CD14-positive monocyte (primary cell): ENCODE measurements at regions not wholly inside any gene's neighbourhood (a gene's known extent, or its start where the extent isn't known, plus 50 kb on each side); places are given as distances from the start of the nearest gene placed in this dataset.

ENCODE experiments used
- DNase-seq, 3 donors: peaks; one replicate each; pipeline ENCODE4 v3.0.0-alpha.2; 2011 to 2022
- H2AFZ ChIP-seq: 2 replicates; pipeline ENCODE4 v1.6.0; 2012; ENCODE audit warnings: mild to moderate bottlenecking, low read depth, low read length, inconsistent platforms; ENCODE audit not compliant: insufficient read depth, poor library complexity, severe bottlenecking
- H3K27ac ChIP-seq, 2 donors: 1 replicate in 1 of 2; 2 replicates in 1 of 2; pipeline ENCODE4 v1.5.1; 2012 to 2013; ENCODE audit warnings: low read length in 2 of 2, control low read depth in 1 of 2, inconsistent platforms in 1 of 2, low read depth in 1 of 2, mild to moderate bottlenecking in 1 of 2
- H3K27me3 ChIP-seq, 2 donors: one replicate each; pipeline versions ENCODE4 v1.6.0 to v1.6.1; 2011 to 2013; ENCODE audit warnings: low read length in 2 of 2; ENCODE audit not compliant: control insufficient read depth in 2 of 2, insufficient read depth in 2 of 2
- H3K36me3 ChIP-seq, 2 donors: replicated peaks in 1 of 2; 1 replicate in 1 of 2; 2 replicates in 1 of 2; pipeline versions ENCODE4 v1.5.1 to v1.6.1; 2012 to 2013; ENCODE audit warnings: low read length in 2 of 2, control low read depth in 1 of 2, inconsistent platforms in 1 of 2, mild to moderate bottlenecking in 1 of 2; ENCODE audit not compliant: insufficient read depth in 2 of 2, control insufficient read depth in 1 of 2
- H3K4me1 ChIP-seq, 2 donors: 1 replicate in 1 of 2; 2 replicates in 1 of 2; pipeline versions ENCODE4 v1.5.1 to v1.6.1; 2012 to 2013; ENCODE audit warnings: low read length in 2 of 2, control low read depth in 1 of 2, inconsistent platforms in 1 of 2, mild to moderate bottlenecking in 1 of 2, moderate library complexity in 1 of 2; ENCODE audit not compliant: insufficient read depth in 2 of 2, control insufficient read depth in 1 of 2
- H3K4me2 ChIP-seq: replicated peaks from 2 replicates; pipeline ENCODE3; 2012; ENCODE audit warnings: low read length, moderate library complexity, mild to moderate bottlenecking; ENCODE audit not compliant: poor library complexity, severe bottlenecking; ENCODE audit errors: extremely low read depth
- H3K4me3 ChIP-seq, 3 experiments: fragments of 200-600 bp in 1 of 3; sonication (generic) in 1 of 3; replicated peaks in 1 of 3; 1 replicate in 2 of 3; 2 replicates in 1 of 3; pipeline ENCODE4 v1.5.1; 2011 to 2013; ENCODE audit warnings: low read length in 3 of 3, mild to moderate bottlenecking in 3 of 3, control low read depth in 2 of 3, low read depth in 2 of 3, inconsistent platforms in 1 of 3, moderate library complexity in 1 of 3
- H3K79me2 ChIP-seq: 2 replicates; pipeline ENCODE4 v1.6.0; 2012; ENCODE audit warnings: mild to moderate bottlenecking, control low read depth, inconsistent platforms, low read length, moderate library complexity; ENCODE audit not compliant: insufficient read depth
- H3K9ac ChIP-seq: 2 replicates; pipeline ENCODE4 v1.6.0; 2017; ENCODE audit warnings: low read length, mild to moderate bottlenecking; ENCODE audit not compliant: insufficient read depth, poor library complexity, severe bottlenecking
- H3K9me3 ChIP-seq, 2 donors: replicated peaks in 1 of 2; 1 replicate in 1 of 2; 2 replicates in 1 of 2; pipeline versions ENCODE4 v1.5.1 to v1.6.1; 2012 to 2013; ENCODE audit warnings: low read length in 2 of 2, control low read depth in 1 of 2; ENCODE audit not compliant: control insufficient read depth in 1 of 2, insufficient read depth in 1 of 2
- H4K20me1 ChIP-seq: 2 replicates; pipeline ENCODE4 v1.6.0; 2012; ENCODE audit warnings: mild to moderate bottlenecking, low read length, control low read depth, moderate library complexity; ENCODE audit not compliant: insufficient read depth
- H3K27ac Mint-ChIP-seq, 7 donors: one replicate each; pipeline ENCODE4 v1.8.0; 2020; ENCODE audit warnings: mild to moderate bottlenecking in 7 of 7, mixed read lengths in 7 of 7, moderate library complexity in 6 of 7, inconsistent platforms in 2 of 7
- H3K27me3 Mint-ChIP-seq, 3 donors: one replicate each; pipeline ENCODE4 v1.8.0; 2021 to 2022; ENCODE audit warnings: low read depth in 3 of 3, mild to moderate bottlenecking in 3 of 3, mixed read lengths in 3 of 3, moderate library complexity in 3 of 3, inconsistent platforms in 1 of 3
- H3K36me3 Mint-ChIP-seq, 2 donors: one replicate each; pipeline ENCODE4 v1.8.0; 2020; ENCODE audit warnings: mixed read lengths in 2 of 2, inconsistent platforms in 1 of 2, mild to moderate bottlenecking in 1 of 2
- H3K4me1 Mint-ChIP-seq: one replicate; pipeline ENCODE4 v1.8.0; 2020; ENCODE audit warnings: mild to moderate bottlenecking, mixed read lengths
- H3K4me3 Mint-ChIP-seq, 2 donors: one replicate each; pipeline ENCODE4 v1.8.0; 2020; ENCODE audit warnings: mild to moderate bottlenecking in 2 of 2, mixed read lengths in 2 of 2, moderate library complexity in 1 of 2
- H3K9me3 Mint-ChIP-seq, 7 donors: one replicate each; pipeline ENCODE4 v1.8.0; 2020 to 2022; ENCODE audit warnings: mixed read lengths in 7 of 7, mild to moderate bottlenecking in 6 of 7, moderate library complexity in 6 of 7, inconsistent platforms in 2 of 7
- whole genome bisulfite sequencing: methylation state at CpG from one replicate; pipeline ENCODE4 v1.1.5; 2013; ENCODE audit warnings: missing lambda C conversion rate; ENCODE audit not compliant: insufficient coverage; 5-methylcytosine and 5-hydroxymethylcytosine counted together
- intact Hi-C, 2 donors: fragments of 100-400 bp; cut with micrococcal nuclease; formaldehyde crosslinking; loops; one replicate each; pipeline versions ENCODE4 v1.15.0 to v1.15.1; 2023
- TF ChIP-seq, protein P1 (sequence below): fragments of 200-600 bp; IDR thresholded peaks from one replicate; pipeline ENCODE4 v1.8.0; 2022; ENCODE audit warnings: antibody characterized with exemption, mild to moderate bottlenecking

DNA sequence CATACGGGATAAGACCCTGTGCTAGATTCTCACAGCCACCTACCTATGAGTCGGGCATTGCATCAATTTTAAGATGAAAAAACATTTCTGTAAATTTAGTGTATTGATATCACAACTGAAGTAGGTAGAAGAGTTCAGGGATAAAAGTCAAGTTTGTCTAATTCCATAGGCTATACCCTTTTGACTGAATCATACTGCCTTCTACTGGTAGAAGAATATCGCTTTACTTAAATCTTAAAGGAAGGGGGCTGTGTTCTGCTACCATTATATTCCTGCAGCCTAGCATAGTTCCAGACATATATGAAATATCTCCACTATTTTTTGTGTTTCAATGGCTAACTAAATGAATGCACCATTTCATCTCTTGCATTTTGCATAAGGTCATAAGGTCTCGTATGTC lies 1128.6 kb downstream of the CDH8 start:
- no peaks in the 10 kb centered on the region for H3K4me1 Mint-ChIP-seq
- H3K27me3 Mint-ChIP-seq = no peaks in the 10 kb centered on the region
- Histone ChIP-seq H3K79me2 (no peaks in the 10 kb centered on the region), H4K20me1 (no peaks in the 10 kb centered on the region), H3K9me3 (no peaks in the 10 kb centered on the region), H3K9ac (no peak overlapping the region), H3K4me1 (no peaks in the 10 kb centered on the region), H3K27ac (no peak overlapping the region), H3K4me3 (no peak overlapping the region), H3K4me2 (no peak overlapping the region), H3K36me3 (no peaks in the 10 kb centered on the region), H2AFZ (no peak overlapping the region), H3K27me3 (no peaks in the 10 kb centered on the region)
- no peaks in the 10 kb centered on the region for H3K36me3 Mint-ChIP-seq
- intact Hi-C loops = no loop called here
- WGBS = no CpG with 5 or more reads among the region's 4 CpGs
- no peak overlapping the region for H3K27ac Mint-ChIP-seq
- TF ChIP-seq, protein P1, sequence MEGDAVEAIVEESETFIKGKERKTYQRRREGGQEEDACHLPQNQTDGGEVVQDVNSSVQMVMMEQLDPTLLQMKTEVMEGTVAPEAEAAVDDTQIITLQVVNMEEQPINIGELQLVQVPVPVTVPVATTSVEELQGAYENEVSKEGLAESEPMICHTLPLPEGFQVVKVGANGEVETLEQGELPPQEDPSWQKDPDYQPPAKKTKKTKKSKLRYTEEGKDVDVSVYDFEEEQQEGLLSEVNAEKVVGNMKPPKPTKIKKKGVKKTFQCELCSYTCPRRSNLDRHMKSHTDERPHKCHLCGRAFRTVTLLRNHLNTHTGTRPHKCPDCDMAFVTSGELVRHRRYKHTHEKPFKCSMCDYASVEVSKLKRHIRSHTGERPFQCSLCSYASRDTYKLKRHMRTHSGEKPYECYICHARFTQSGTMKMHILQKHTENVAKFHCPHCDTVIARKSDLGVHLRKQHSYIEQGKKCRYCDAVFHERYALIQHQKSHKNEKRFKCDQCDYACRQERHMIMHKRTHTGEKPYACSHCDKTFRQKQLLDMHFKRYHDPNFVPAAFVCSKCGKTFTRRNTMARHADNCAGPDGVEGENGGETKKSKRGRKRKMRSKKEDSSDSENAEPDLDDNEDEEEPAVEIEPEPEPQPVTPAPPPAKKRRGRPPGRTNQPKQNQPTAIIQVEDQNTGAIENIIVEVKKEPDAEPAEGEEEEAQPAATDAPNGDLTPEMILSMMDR = no peak
- no peak for DNase-seq
- peaks cover 0 to 3% (median 0%) of the 10 kb centered on the region in 7 donors for H3K9me3 Mint-ChIP-seq
- H3K4me3 Mint-ChIP-seq = no peak overlapping the region

DNA sequence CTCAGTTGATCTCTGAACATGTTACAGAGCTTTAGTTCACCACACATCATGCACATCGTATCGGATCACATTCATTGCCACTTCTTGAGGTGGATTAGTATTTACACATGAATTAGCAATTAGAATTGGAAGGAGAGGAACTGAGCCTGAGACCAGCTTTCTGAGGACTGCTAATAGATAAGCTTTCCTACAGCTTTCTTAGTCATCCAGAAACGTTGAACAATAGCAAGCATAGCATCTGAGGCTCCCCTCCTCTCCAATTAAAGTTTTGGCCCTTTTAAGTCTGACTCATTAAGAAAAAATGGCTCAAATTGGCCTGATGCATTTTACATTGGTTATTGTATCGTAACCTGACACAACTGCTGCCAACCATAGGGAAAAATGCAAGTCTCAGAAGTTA lies 1130.4 kb downstream of the CDH8 start:
- DNase-seq = no peak
- no peak overlapping the region for H2AFZ ChIP-seq
- no CpG with 5 or more reads among the region's 4 CpGs for WGBS
- Mint-ChIP-seq H3K9me3 (no peaks in the 10 kb centered on the region), H3K27me3 (no peaks in the 10 kb centered on the region), H3K27ac (no peak overlapping the region), H3K4me1 (no peaks in the 10 kb centered on the region), H3K4me3 (no peak overlapping the region), H3K36me3 (no peaks in the 10 kb centered on the region)
- TF ChIP-seq, protein P1 = no peak
- H3K4me1 ChIP-seq = no peaks in the 10 kb centered on the region
- H3K9ac ChIP-seq = no peak overlapping the region
- H3K9me3 ChIP-seq = no peaks in the 10 kb centered on the region
- H4K20me1 ChIP-seq = no peaks in the 10 kb centered on the region
- H3K4me3 ChIP-seq = no peak overlapping the region
- no peaks in the 10 kb centered on the region for H3K27me3 ChIP-seq
- H3K4me2 ChIP-seq = no peak overlapping the region
- H3K79me2 ChIP-seq = no peaks in the 10 kb centered on the region
- intact Hi-C loops = no loop called here
- H3K27ac ChIP-seq = no peak overlapping the region
- H3K36me3 ChIP-seq = no peaks in the 10 kb centered on the region
